Liver (tissue), 8 donors: ENCODE measurements at regions not wholly inside any gene's neighbourhood (a gene's known extent, or its start where the extent isn't known, plus 50 kb on each side); places are given as distances from the start of the nearest gene placed in this dataset.

Source experiments
- DNase-seq: peaks from one replicate; pipeline ENCODE4 v3.0.0-alpha.2; 2017; ENCODE audit warnings: low spot score
- H3K27ac ChIP-seq, 2 donors: one replicate each; pipeline ENCODE4 v1.7.0; 2013; ENCODE audit warnings: inconsistent platforms in 2 of 2, low read length in 2 of 2, control low read depth in 1 of 2, low read depth in 1 of 2, mild to moderate bottlenecking in 1 of 2
- H3K27me3 ChIP-seq, 4 donors: one replicate each; pipeline versions ENCODE4 v1.6.1 to v1.7.0; 2013; ENCODE audit warnings: low read length in 3 of 4, inconsistent platforms in 1 of 4, mild to moderate bottlenecking in 1 of 4, moderate library complexity in 1 of 4; ENCODE audit not compliant: control insufficient read depth in 4 of 4, insufficient read depth in 4 of 4
- H3K36me3 ChIP-seq, 4 donors: one replicate each; pipeline versions ENCODE4 v1.6.1 to v1.7.0; 2013; ENCODE audit warnings: low read length in 3 of 4, mild to moderate bottlenecking in 3 of 4, low read depth in 1 of 4, moderate library complexity in 1 of 4; ENCODE audit not compliant: control insufficient read depth in 4 of 4, insufficient read depth in 3 of 4
- H3K4me1 ChIP-seq, 4 donors: one replicate each; pipeline versions ENCODE4 v1.6.1 to v1.7.0; 2013; ENCODE audit warnings: low read length in 3 of 4, mild to moderate bottlenecking in 3 of 4, moderate library complexity in 1 of 4; ENCODE audit not compliant: control insufficient read depth in 4 of 4, insufficient read depth in 4 of 4
- H3K4me3 ChIP-seq, 3 donors: one replicate each; pipeline versions ENCODE4 v1.6.1 to v1.7.0; 2013; ENCODE audit warnings: low read length in 3 of 3, control low read depth in 1 of 3, low read depth in 1 of 3, mild to moderate bottlenecking in 1 of 3
- H3K9ac ChIP-seq, 2 donors: one replicate each; pipeline ENCODE4 v1.7.0; 2013; ENCODE audit warnings: low read length in 2 of 2, mild to moderate bottlenecking in 2 of 2, moderate library complexity in 2 of 2, control low read depth in 1 of 2, low read depth in 1 of 2
- H3K9me3 ChIP-seq, 4 donors: one replicate each; pipeline versions ENCODE4 v1.6.1 to v1.7.0; 2013; ENCODE audit warnings: low read length in 3 of 4; ENCODE audit not compliant: control insufficient read depth in 4 of 4
- ATF3 ChIP-seq: IDR thresholded peaks from 2 replicates; pipeline ENCODE4 v1.6.1; 2016; ENCODE audit warnings: antibody characterized with exemption
- CTCF ChIP-seq: fragments of 150-350 bp; IDR thresholded peaks from 2 replicates; pipeline ENCODE4 v1.5.1; 2017; ENCODE audit warnings: improper control_type of control experiment, low read depth, low read length; ENCODE audit not compliant: missing input control
- EGR1 ChIP-seq, 2 donors: IDR thresholded peaks; 2 replicates each; pipeline ENCODE4 v1.6.1; 2016 to 2018; ENCODE audit warnings: antibody characterized with exemption in 2 of 2, low read depth in 2 of 2
- FOXA1 ChIP-seq: IDR thresholded peaks from 2 replicates; pipeline ENCODE4 v1.6.1; 2016; ENCODE audit warnings: antibody characterized with exemption
- FOXA2 ChIP-seq: IDR thresholded peaks from 2 replicates; pipeline ENCODE4 v1.6.1; 2016; ENCODE audit warnings: antibody characterized with exemption
- GABPA ChIP-seq, 2 donors: IDR thresholded peaks in 1 of 2; conservative IDR thresholded peaks in 1 of 2; 2 replicates each; pipeline ENCODE4 v1.6.1; 2016; ENCODE audit warnings: antibody characterized with exemption in 2 of 2, mild to moderate bottlenecking in 1 of 2, moderate library complexity in 1 of 2
- HNF4A ChIP-seq, 2 donors: conservative IDR thresholded peaks; 2 replicates each; pipeline ENCODE4 v1.6.1; 2016; ENCODE audit warnings: antibody characterized with exemption in 2 of 2, mild to moderate bottlenecking in 2 of 2
- HNF4G ChIP-seq: IDR thresholded peaks from 2 replicates; pipeline ENCODE4 v1.6.1; 2016; ENCODE audit warnings: antibody characterized with exemption
- JUND ChIP-seq, 2 donors: IDR thresholded peaks; 2 replicates each; pipeline ENCODE4 v1.6.1; 2016; ENCODE audit warnings: antibody characterized with exemption in 2 of 2
- MAX ChIP-seq: IDR thresholded peaks from 2 replicates; pipeline ENCODE4 v1.6.1; 2016; ENCODE audit warnings: antibody characterized with exemption
- NR2F2 ChIP-seq: IDR thresholded peaks from 2 replicates; pipeline ENCODE4 v1.6.1; 2016; ENCODE audit warnings: antibody characterized with exemption
- RAD21 ChIP-seq, 2 donors: IDR thresholded peaks; 2 replicates each; pipeline ENCODE4 v1.6.1; 2016; ENCODE audit warnings: antibody characterized with exemption in 2 of 2, mild to moderate bottlenecking in 2 of 2
- REST ChIP-seq: IDR thresholded peaks from 2 replicates; pipeline ENCODE4 v1.6.1; 2016; ENCODE audit warnings: antibody characterized with exemption, mild to moderate bottlenecking
- RXRA ChIP-seq, 2 donors: IDR thresholded peaks; 2 replicates each; pipeline ENCODE4 v1.6.1; 2017 to 2018; ENCODE audit warnings: antibody characterized with exemption in 2 of 2, mild to moderate bottlenecking in 1 of 2
- SP1 ChIP-seq: IDR thresholded peaks from 2 replicates; pipeline ENCODE4 v1.6.1; 2018; ENCODE audit warnings: antibody characterized with exemption, mild to moderate bottlenecking
- TAF1 ChIP-seq: conservative IDR thresholded peaks from 2 replicates; pipeline ENCODE4 v1.6.1; 2016; ENCODE audit warnings: antibody characterized with exemption, mild to moderate bottlenecking
- WGBS: extraction: QIAGEN DNeasy Blood & Tissue Kit; methylation state at CpG from one replicate; pipeline ENCODE4 v1.1.7; 2013; 5-methylcytosine and 5-hydroxymethylcytosine counted together
- donor health status: healthy.
- donor health status: healthy.
- donor health status: healthy.
- donor health status: healthy.
- donor health status: healthy.

- no peak for TF ChIP-seq EGR1 (IDR thresholded peaks at IDR 0.05; ENCODE audit: low read depth in 2 of 2)
- no peak for TF ChIP-seq TAF1
- TF ChIP-seq GABPA (IDR thresholded peaks at IDR 0.05 in 1 of 2, conservative IDR thresholded peaks at IDR 0.05 in 1 of 2): no peak
- no peak for TF ChIP-seq SP1
- no peak for TF ChIP-seq NR2F2
- no peak for TF ChIP-seq CTCF
- no peak for TF ChIP-seq FOXA2
- TF ChIP-seq RAD21 (IDR thresholded peaks at IDR 0.05): no peak
- Histone ChIP-seq H3K36me3 (no peaks in the 10 kb centered on the region), H3K9ac (no peak overlapping the region), H3K4me1 (no peaks in the 10 kb centered on the region), H3K27me3 (no peaks in the 10 kb centered on the region), H3K4me3 (no peak overlapping the region), H3K27ac (no peak overlapping the region), H3K9me3 (no peaks in the 10 kb centered on the region)
- WGBS: 83% methylated on average over 1 of the region's 1 CpG
- DNase-seq: no peak
Measured at GRCh38 chr6:50289366-50289765, 239.6 kb upstream of the DEFB112 start.

GRCh38 chr6:50301307-50301706, 251.6 kb upstream of the DEFB112 start:
- DNase-seq: no peak
- H3K9ac ChIP-seq: no peak overlapping the region
- TF ChIP-seq HNF4G: no peak
- TF ChIP-seq SP1: no peak
- TF ChIP-seq REST: no peak
- no peak for TF ChIP-seq NR2F2
- TF ChIP-seq TAF1: no peak
- no peak for TF ChIP-seq FOXA2
- TF ChIP-seq HNF4A (conservative IDR thresholded peaks at IDR 0.05): no peak
- TF ChIP-seq MAX: no peak
- TF ChIP-seq RAD21 (IDR thresholded peaks at IDR 0.05): no peak
- no peak overlapping the region for H3K27ac ChIP-seq
- no peaks in the 10 kb centered on the region for H3K9me3 ChIP-seq
- 75% methylated on average over 2 of the region's 2 CpGs for WGBS
- no peaks in the 10 kb centered on the region for H3K36me3 ChIP-seq
- no peaks in the 10 kb centered on the region for H3K4me1 ChIP-seq
- H3K4me3 ChIP-seq: no peak overlapping the region
- no peaks in the 10 kb centered on the region for H3K27me3 ChIP-seq

GRCh38 chr6:50305660-50306059, 255.9 kb upstream of the DEFB112 start:
- Histone ChIP-seq H3K27ac (no peak overlapping the region), H3K9me3 (no peaks in the 10 kb centered on the region), H3K9ac (no peak overlapping the region), H3K4me1 (no peaks in the 10 kb centered on the region), H3K27me3 (no peaks in the 10 kb centered on the region), H3K4me3 (no peak overlapping the region), H3K36me3 (no peaks in the 10 kb centered on the region)
- no peak for DNase-seq
- TF ChIP-seq RXRA (IDR thresholded peaks at IDR 0.05) (no peak), NR2F2 (no peak), CTCF (no peak), MAX (no peak), SP1 (no peak), ATF3 (no peak), FOXA1 (no peak), TAF1 (no peak), REST (no peak), HNF4G (no peak), JUND (IDR thresholded peaks at IDR 0.05) (no peak)
